ENCODE measurements at regions not wholly inside any gene's neighbourhood (a gene's known extent, or its start where the extent isn't known, plus 50 kb on each side); places are given as distances from the start of the nearest gene placed in this dataset.

GRCh38 chr1:59238333-59238934 is 58.5 kb upstream of the FGGY start:
- WGBS, 2 donors (ENCODE audit: low coverage in 1 of 2) = 73 to 89% methylated on average over 5 of the region's 5 CpGs
- Histone ChIP-seq H3K27ac (no peak overlapping the region), H3K4me3 (no peak overlapping the region), H3K27me3 (no peaks in the 10 kb centered on the region), H3K4me1 (no peaks in the 10 kb centered on the region), H3K9me3 (no peaks in the 10 kb centered on the region), H3K36me3 (no peaks in the 10 kb centered on the region)
- ATAC-seq = no peak
- TF ChIP-seq CTCF (IDR thresholded peaks at IDR 0.05) = no peak
- no peak for TF ChIP-seq EP300 (IDR thresholded peaks at IDR 0.05)
- TF ChIP-seq POLR2A (IDR thresholded peaks at IDR 0.05) = no peak
- no peak for TF ChIP-seq POLR2AphosphoS5 (IDR thresholded peaks at IDR 0.05)

- no peak overlapping the region for H3K4me3 ChIP-seq
- H3K27ac ChIP-seq = no peak overlapping the region
- H3K27me3 ChIP-seq = no peaks in the 10 kb centered on the region
- H3K4me1 ChIP-seq = no peaks in the 10 kb centered on the region
- WGBS, 2 donors (ENCODE audit: low coverage in 1 of 2) = 94 to 96% methylated on average over 2 of the region's 2 CpGs
- no peak for ATAC-seq
- no peaks in the 10 kb centered on the region for H3K36me3 ChIP-seq
- H3K9me3 ChIP-seq = no peaks in the 10 kb centered on the region
- no peak for TF ChIP-seq CTCF (IDR thresholded peaks at IDR 0.05)
- no peak for TF ChIP-seq EP300 (IDR thresholded peaks at IDR 0.05)
- no peak for TF ChIP-seq POLR2A (IDR thresholded peaks at IDR 0.05)
- TF ChIP-seq POLR2AphosphoS5 (IDR thresholded peaks at IDR 0.05) = no peak
Observed at GRCh38 chr1:59238993-59239392, 57.9 kb upstream of the FGGY start.

- H3K9me3 ChIP-seq = no peaks in the 10 kb centered on the region
- no peaks in the 10 kb centered on the region for H3K36me3 ChIP-seq
- no peaks in the 10 kb centered on the region for H3K27me3 ChIP-seq
- no peak overlapping the region for H3K27ac ChIP-seq
- no peak for TF ChIP-seq EP300 (IDR thresholded peaks at IDR 0.05)
- no peak for TF ChIP-seq POLR2AphosphoS5 (IDR thresholded peaks at IDR 0.05)
- no peak for TF ChIP-seq POLR2A (IDR thresholded peaks at IDR 0.05)
- no peak for TF ChIP-seq CTCF (IDR thresholded peaks at IDR 0.05)
- H3K4me3 ChIP-seq = no peak overlapping the region
- WGBS, 2 donors (ENCODE audit: low coverage in 1 of 2) = 60% methylated on average over 1 to 2 of the region's 2 CpGs
- H3K4me1 ChIP-seq = no peaks in the 10 kb centered on the region
- ATAC-seq = no peak
Observed at GRCh38 chr1:59241909-59242308, 55.0 kb upstream of the FGGY start.

- TF ChIP-seq EP300 (IDR thresholded peaks at IDR 0.05) (no peak), POLR2AphosphoS5 (IDR thresholded peaks at IDR 0.05) (peak; percentile 64), POLR2A (IDR thresholded peaks at IDR 0.05) (no peak)
- WGBS, 2 donors (ENCODE audit: low coverage in 1 of 2) = 67 to 82% methylated on average over 2 of the region's 2 CpGs
- no peak for ATAC-seq
- H3K9me3 ChIP-seq = peaks cover 0 to 3% (median 0%) of the 10 kb centered on the region in 3 donors
- no peak overlapping the region for H3K4me3 ChIP-seq
- no peaks in the 10 kb centered on the region for H3K36me3 ChIP-seq
- H3K27ac ChIP-seq = no peak overlapping the region
- no peaks in the 10 kb centered on the region for H3K27me3 ChIP-seq
- H3K4me1 ChIP-seq = no peaks in the 10 kb centered on the region
Observed at GRCh38 chr1:59242370-59242769, 54.5 kb upstream of the FGGY start.

- Histone ChIP-seq H3K27me3 (no peaks in the 10 kb centered on the region), H3K4me3 (no peak overlapping the region), H3K27ac (no peak overlapping the region), H3K9me3 (peaks cover 0 to 4% (median 0%) of the 10 kb centered on the region in 3 donors), H3K4me1 (no peaks in the 10 kb centered on the region), H3K36me3 (no peaks in the 10 kb centered on the region)
- TF ChIP-seq POLR2AphosphoS5 (IDR thresholded peaks at IDR 0.05) (no peak), EP300 (IDR thresholded peaks at IDR 0.05) (no peak), CTCF (IDR thresholded peaks at IDR 0.05) (no peak), POLR2A (IDR thresholded peaks at IDR 0.05) (no peak)
- ATAC-seq = no peak
Observed at GRCh38 chr1:59243550-59243949, 53.3 kb upstream of the FGGY start.
